Mammary epithelial cell (primary cell): ENCODE measurements at regions not wholly inside any gene's neighbourhood (a gene's known extent, or its start where the extent isn't known, plus 50 kb on each side); places are given as distances from the start of the nearest gene placed in this dataset.

Experiments used
- EZH2 ChIP-seq: IDR thresholded peaks from 2 replicates; pipeline ENCODE4 v1.6.1; 2012; ENCODE audit warnings: low read length, inconsistent platforms, borderline replicate concordance
- TF ChIP-seq, protein P1 (sequence below), 2 donors: IDR thresholded peaks in 1 of 2; conservative IDR thresholded peaks in 1 of 2; 2 replicates each; pipeline ENCODE4 v1.5.1; 2011 to 2012; ENCODE audit warnings: inconsistent platforms in 2 of 2, low read length in 2 of 2, mild to moderate bottlenecking in 2 of 2, control low read depth in 1 of 2, low read depth in 1 of 2; ENCODE audit not compliant: insufficient read depth in 1 of 2; ENCODE audit errors: extremely low read depth in 1 of 2

DNA sequence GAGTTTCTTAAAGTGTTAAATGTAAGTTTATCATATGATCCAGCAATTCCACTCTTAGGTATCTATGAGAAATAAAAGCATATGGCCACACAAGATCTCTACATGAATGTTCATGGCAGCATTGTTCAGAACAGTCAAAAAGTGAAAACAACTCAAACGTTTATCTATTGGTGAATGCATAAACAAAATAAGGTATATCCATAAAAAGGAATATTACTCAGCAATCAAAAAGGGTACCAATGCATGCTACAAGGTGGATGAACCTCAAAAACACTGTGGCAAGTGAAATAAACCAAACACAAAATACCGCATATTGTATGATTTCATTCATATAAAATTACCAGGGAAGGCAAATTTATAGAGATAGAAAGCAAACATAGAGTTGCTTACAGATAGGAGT is 337.6 kb downstream of the PIK3C3 start:
- TF ChIP-seq, protein P1, sequence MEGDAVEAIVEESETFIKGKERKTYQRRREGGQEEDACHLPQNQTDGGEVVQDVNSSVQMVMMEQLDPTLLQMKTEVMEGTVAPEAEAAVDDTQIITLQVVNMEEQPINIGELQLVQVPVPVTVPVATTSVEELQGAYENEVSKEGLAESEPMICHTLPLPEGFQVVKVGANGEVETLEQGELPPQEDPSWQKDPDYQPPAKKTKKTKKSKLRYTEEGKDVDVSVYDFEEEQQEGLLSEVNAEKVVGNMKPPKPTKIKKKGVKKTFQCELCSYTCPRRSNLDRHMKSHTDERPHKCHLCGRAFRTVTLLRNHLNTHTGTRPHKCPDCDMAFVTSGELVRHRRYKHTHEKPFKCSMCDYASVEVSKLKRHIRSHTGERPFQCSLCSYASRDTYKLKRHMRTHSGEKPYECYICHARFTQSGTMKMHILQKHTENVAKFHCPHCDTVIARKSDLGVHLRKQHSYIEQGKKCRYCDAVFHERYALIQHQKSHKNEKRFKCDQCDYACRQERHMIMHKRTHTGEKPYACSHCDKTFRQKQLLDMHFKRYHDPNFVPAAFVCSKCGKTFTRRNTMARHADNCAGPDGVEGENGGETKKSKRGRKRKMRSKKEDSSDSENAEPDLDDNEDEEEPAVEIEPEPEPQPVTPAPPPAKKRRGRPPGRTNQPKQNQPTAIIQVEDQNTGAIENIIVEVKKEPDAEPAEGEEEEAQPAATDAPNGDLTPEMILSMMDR (conservative IDR thresholded peaks at IDR 0.05 in 1 of 2, IDR thresholded peaks at IDR 0.05 in 1 of 2; ENCODE audit: extremely low read depth in 1 of 2, insufficient read depth in 1 of 2, low read depth in 1 of 2, low read length in 2 of 2) = no peak
- TF ChIP-seq EZH2 = no peak
